ENCODE measurements at regions not wholly inside any gene's neighbourhood (a gene's known extent, or its start where the extent isn't known, plus 50 kb on each side); places are given as distances from the start of the nearest gene placed in this dataset.

- Histone ChIP-seq H3K4me1 (replicated peaks in 1 of 2) (peaks cover 16 to 22% of the 10 kb centered on the region in 2 donors), H3K4me3 (no peak overlapping the region), H3K27ac (no peak overlapping the region)
- 59 to 89% (median 79%) methylated on average over 1 to 3 of the region's 3 CpGs; no CpG with 5 or more reads in 4 of the 10 experiments for WGBS, 10 experiments
- in situ Hi-C loops (cut with MboI; ENCODE audit: low pct_unique_long_range_greater_than_20kb in 2 of 9, low sequenced_read_pairs in 9 of 9, unreplicated experiment in 9 of 9) = no loop called here
- ATAC-seq (replicated peaks in 6 of 8) = peak in 5 of 8 experiments; percentile 11 to 22 (median 19)
These were observed 114.4 kb upstream of the GLS start for GRCh38 chr2:190766174-190766572.

DNA sequence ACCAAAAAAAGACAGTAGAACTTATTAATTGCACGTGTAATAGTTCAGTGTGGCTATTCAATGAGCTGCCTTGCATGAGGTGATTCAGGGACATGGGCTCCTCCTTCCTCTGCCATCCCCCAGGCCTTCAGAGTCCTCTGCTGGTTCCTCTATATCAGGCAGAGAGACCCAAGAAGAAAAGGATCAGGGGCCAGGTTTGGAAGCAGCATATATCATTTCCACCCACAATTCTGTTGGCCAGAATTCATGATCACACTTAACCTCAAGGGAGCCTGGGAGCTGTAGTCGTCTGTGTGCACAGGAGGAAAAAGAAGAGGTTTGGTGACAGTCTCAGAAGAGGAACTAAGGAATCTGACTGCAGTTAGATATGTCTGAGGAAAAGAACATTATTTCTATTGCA, 114.0 kb upstream of the GLS start:
- H3K27ac ChIP-seq = no peak overlapping the region
- H3K4me3 ChIP-seq = no peak overlapping the region
- H3K4me1 ChIP-seq (replicated peaks in 1 of 2) = peaks cover 16 to 22% of the 10 kb centered on the region in 2 donors
- 31 to 100% (median 65%) methylated on average over 1 to 2 of the region's 2 CpGs; no CpG with 5 or more reads in 2 of the 10 experiments for WGBS, 10 experiments
- peak in 5 of 8 experiments; percentile 34 to 43 (median 41) for ATAC-seq (replicated peaks in 6 of 8)
- in situ Hi-C loops (cut with MboI; ENCODE audit: low pct_unique_long_range_greater_than_20kb in 2 of 9, low sequenced_read_pairs in 9 of 9, unreplicated experiment in 9 of 9) = no loop called here

GRCh38 chr2:190767821-190768220, 112.8 kb upstream of the GLS start:
- Histone ChIP-seq H3K4me3 (no peak overlapping the region), H3K27ac (no peak overlapping the region), H3K4me1 (replicated peaks in 1 of 2) (peaks cover 16 to 22% of the 10 kb centered on the region in 2 donors)
- WGBS, 10 experiments = 0 to 57% (median 39%) methylated on average over 1 to 3 of the region's 3 CpGs; no CpG with 5 or more reads in 2 of the 10 experiments
- ATAC-seq (replicated peaks in 6 of 8) = no peak
- in situ Hi-C loops (cut with MboI; ENCODE audit: low pct_unique_long_range_greater_than_20kb in 2 of 9, low sequenced_read_pairs in 9 of 9, unreplicated experiment in 9 of 9) = no loop called here

- ATAC-seq (replicated peaks in 6 of 8) = no peak
- Histone ChIP-seq H3K27ac (no peak overlapping the region), H3K4me3 (no peak overlapping the region), H3K4me1 (replicated peaks in 1 of 2) (peaks cover 16 to 22% of the 10 kb centered on the region in 2 donors)
- in situ Hi-C loops (cut with MboI; ENCODE audit: low pct_unique_long_range_greater_than_20kb in 2 of 9, low sequenced_read_pairs in 9 of 9, unreplicated experiment in 9 of 9) = no loop called here
These were observed 111.4 kb upstream of the GLS start for GRCh38 chr2:190769258-190769657.

DNA sequence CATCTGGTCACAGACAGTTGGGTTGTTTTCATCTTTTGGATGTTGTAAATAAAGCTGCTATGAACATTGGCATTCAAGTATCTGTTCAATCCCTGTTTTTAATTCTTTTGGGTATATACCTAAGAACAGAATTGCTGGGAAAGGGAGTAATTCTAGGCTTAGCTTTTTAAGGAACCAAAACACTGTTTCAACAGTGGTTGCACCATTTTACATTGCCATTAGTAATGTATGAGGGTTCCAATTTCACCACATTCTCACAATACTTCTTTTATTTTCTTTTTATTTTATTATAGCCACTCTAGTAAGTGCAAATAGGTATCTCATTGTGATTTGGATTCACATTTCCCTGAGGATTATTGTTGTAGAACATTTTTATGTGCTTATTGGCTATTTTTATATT, 108.9 kb upstream of the GLS start:
- in situ Hi-C loops (cut with MboI; ENCODE audit: low pct_unique_long_range_greater_than_20kb in 2 of 9, low sequenced_read_pairs in 9 of 9, unreplicated experiment in 9 of 9) = no loop called here
- Histone ChIP-seq H3K4me3 (no peak overlapping the region), H3K27ac (no peak overlapping the region), H3K4me1 (replicated peaks in 1 of 2) (peaks cover 0 to 5% of the 10 kb centered on the region in 2 donors)
- ATAC-seq (replicated peaks in 6 of 8) = no peak

DNA sequence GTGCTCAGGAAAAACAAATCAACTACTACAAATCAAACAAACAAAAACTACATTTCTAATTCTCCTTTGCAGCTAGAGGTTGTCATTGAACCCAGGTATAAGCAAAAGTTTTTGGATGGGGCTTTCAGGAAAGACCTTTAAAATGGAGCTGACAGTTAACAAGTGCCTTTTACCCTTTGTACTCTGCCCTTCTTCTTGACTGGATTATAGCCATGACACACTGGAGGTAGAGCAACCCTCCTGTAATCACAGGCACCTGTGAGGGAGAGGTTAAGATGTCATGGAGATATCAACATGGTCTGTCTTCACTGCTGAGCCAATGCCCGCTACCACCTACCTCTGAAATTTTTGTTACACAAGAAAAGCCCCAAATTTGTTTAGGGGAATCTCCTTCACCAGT, 100.0 kb upstream of the GLS start:
- Histone ChIP-seq H3K27ac (no peak overlapping the region), H3K4me1 (replicated peaks in 1 of 2) (no peaks in the 10 kb centered on the region), H3K4me3 (no peak overlapping the region)
- ATAC-seq (replicated peaks in 6 of 8) = no peak
- 60 to 92% (median 83%) methylated on average over 1 of the region's 1 CpG; no CpG with 5 or more reads in 5 of the 10 experiments for WGBS, 10 experiments
- in situ Hi-C loops (cut with MboI; ENCODE audit: low pct_unique_long_range_greater_than_20kb in 2 of 9, low sequenced_read_pairs in 9 of 9, unreplicated experiment in 9 of 9) = loop anchor here in 1 of 9 experiments (25.0 kb wide), 1 partner anchor 182 kb away; no protein-coding TSS in a partner anchor

DNA sequence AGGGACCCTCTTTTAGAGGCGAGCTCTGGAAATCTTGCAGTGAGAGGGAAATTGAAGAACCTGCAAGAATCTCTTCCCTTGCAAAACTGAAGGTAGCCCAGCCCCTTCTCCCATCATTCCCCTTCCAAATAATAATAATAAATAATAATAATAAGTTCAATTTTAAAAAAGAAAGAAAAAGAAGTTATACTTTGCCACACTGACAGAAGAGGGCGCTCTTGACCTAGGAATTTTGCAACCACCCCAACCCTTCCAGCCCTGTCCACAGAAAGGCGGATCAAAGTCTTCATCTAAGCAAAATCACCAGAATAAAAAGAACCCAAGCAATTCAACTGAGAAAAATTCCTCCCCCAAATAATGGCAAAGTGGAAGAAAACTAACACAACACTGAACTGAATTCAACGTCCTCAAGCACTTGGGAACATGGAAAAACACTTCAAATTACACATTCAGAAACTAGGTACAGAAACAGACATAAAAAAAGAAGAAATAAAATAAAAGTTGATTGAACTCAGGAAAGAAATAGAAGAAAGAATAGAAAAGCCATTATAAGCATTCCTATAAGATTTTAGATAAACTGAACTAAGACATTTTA, 98.9 kb upstream of the GLS start:
- in situ Hi-C loops (cut with MboI; ENCODE audit: low pct_unique_long_range_greater_than_20kb in 2 of 9, low sequenced_read_pairs in 9 of 9, unreplicated experiment in 9 of 9) = loop anchor here in 1 of 9 experiments (25.0 kb wide), 1 partner anchor 181 kb away; no protein-coding TSS in a partner anchor
- 0 to 48% (median 19%) methylated on average over 1 to 4 of the region's 4 CpGs; no CpG with 5 or more reads in 1 of the 10 experiments for WGBS, 10 experiments
- H3K4me3 ChIP-seq = no peak overlapping the region
- peak in 3 of 8 experiments; percentile 41 to 68 (median 48) for ATAC-seq (replicated peaks in 6 of 8)
- peaks cover 0 to 4% of the 10 kb centered on the region in 2 donors for H3K4me1 ChIP-seq (replicated peaks in 1 of 2)
- no peak overlapping the region for H3K27ac ChIP-seq

DNA sequence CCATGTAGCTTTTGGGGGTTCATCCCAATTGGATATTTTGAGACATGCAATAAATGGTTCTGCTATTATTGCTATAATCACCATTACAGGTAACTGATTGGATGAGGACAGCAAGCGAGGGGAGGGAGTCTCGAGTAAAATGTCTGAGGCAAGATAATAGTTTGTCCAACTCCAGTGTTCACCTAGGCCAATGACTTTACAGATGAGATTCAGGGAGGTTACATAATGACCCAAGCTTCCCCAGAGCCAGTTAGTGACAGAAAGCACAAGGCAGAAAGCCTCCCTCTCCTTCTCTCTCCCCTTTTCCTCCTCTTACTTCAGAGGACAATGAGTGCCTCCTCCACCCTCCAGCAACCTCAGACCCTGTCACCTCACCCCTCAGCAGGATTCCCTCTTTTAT, 98.4 kb upstream of the GLS start:
- ATAC-seq (replicated peaks in 6 of 8) = no peak
- WGBS, 10 experiments = 100% methylated on average over 1 to 2 of the region's 2 CpGs; no CpG with 5 or more reads in 3 of the 10 experiments
- peaks cover 0 to 10% of the 10 kb centered on the region in 2 donors for H3K4me1 ChIP-seq (replicated peaks in 1 of 2)
- no peak overlapping the region for H3K4me3 ChIP-seq
- in situ Hi-C loops (cut with MboI; ENCODE audit: low pct_unique_long_range_greater_than_20kb in 2 of 9, low sequenced_read_pairs in 9 of 9, unreplicated experiment in 9 of 9) = loop anchor here in 1 of 9 experiments (25.0 kb wide), 1 partner anchor 180 kb away; no protein-coding TSS in a partner anchor
- no peak overlapping the region for H3K27ac ChIP-seq

DNA sequence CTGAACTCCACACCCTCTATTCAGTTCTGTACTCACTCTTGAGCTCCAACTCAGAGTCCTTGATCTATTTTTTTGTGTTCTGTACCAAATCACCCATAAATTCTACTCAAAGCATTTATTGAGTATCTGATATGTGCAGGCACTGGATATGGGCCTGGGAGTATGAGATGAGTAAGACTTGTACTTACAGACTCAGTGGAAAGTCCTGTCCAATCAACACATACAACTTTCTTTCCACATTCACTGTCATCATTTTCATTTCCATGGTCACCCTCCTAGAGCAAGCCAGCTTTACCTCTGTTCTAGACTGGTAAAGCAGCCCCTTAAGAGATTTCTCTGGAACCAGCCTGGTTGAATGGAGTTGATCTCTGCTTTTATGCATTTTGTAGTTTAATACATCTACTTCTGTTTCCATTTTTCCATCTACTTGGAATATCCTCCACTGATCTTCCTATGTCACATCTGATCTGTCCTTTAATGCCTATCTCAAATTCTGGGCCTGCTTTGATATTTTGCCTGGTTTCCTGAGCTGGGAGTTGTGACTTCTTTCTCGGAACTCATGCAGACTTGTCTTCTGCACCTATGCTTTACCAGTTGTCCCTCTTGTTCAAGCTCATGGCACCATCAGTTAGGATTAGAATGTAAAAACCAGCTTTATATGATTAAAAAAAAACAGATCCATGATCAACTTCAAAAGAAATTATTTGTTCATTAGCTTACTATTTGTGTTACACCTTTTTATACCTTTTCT, 96.9 kb upstream of the GLS start:
- Histone ChIP-seq H3K27ac (no peak overlapping the region), H3K4me1 (replicated peaks in 1 of 2) (peaks cover 2 to 24% of the 10 kb centered on the region in 2 donors), H3K4me3 (no peak overlapping the region)
- no peak for ATAC-seq (replicated peaks in 6 of 8)
- WGBS, 10 experiments = 78 to 100% (median 95%) methylated on average over 1 of the region's 1 CpG; no CpG with 5 or more reads in 2 of the 10 experiments
- in situ Hi-C loops (cut with MboI; ENCODE audit: low pct_unique_long_range_greater_than_20kb in 2 of 9, low sequenced_read_pairs in 9 of 9, unreplicated experiment in 9 of 9) = loop anchor here in 1 of 9 experiments (25.0 kb wide), 1 partner anchor 179 kb away; no protein-coding TSS in a partner anchor

- ATAC-seq (replicated peaks in 6 of 8) = no peak
- peaks cover 2 to 36% of the 10 kb centered on the region in 2 donors for H3K4me1 ChIP-seq (replicated peaks in 1 of 2)
- no peak overlapping the region for H3K4me3 ChIP-seq
- WGBS, 10 experiments = 71 to 100% (median 100%) methylated on average over 1 to 2 of the region's 2 CpGs; no CpG with 5 or more reads in 7 of the 10 experiments
- no peak overlapping the region for H3K27ac ChIP-seq
- in situ Hi-C loops (cut with MboI; ENCODE audit: low pct_unique_long_range_greater_than_20kb in 2 of 9, low sequenced_read_pairs in 9 of 9, unreplicated experiment in 9 of 9) = loop anchor here in 1 of 9 experiments (25.0 kb wide), 1 partner anchor 177 kb away; no protein-coding TSS in a partner anchor
These were observed 95.3 kb upstream of the GLS start for GRCh38 chr2:190785334-190785733.

- Histone ChIP-seq H3K27ac (no peak overlapping the region), H3K4me3 (no peak overlapping the region), H3K4me1 (replicated peaks in 1 of 2) (peaks cover 2 to 42% of the 10 kb centered on the region in 2 donors)
- 29 to 100% (median 52%) methylated on average over 1 to 3 of the region's 4 CpGs; no CpG with 5 or more reads in 2 of the 10 experiments for WGBS, 10 experiments
- ATAC-seq (replicated peaks in 6 of 8) = no peak
- in situ Hi-C loops (cut with MboI; ENCODE audit: low pct_unique_long_range_greater_than_20kb in 2 of 9, low sequenced_read_pairs in 9 of 9, unreplicated experiment in 9 of 9) = loop anchor here in 1 of 9 experiments (25.0 kb wide), 1 partner anchor 176 kb away; no protein-coding TSS in a partner anchor
These were observed 94.0 kb upstream of the GLS start for GRCh38 chr2:190786404-190787166.

- Histone ChIP-seq H3K27ac (no peak overlapping the region), H3K4me1 (replicated peaks in 1 of 2) (peaks cover 2 to 44% of the 10 kb centered on the region in 2 donors), H3K4me3 (no peak overlapping the region)
- ATAC-seq (replicated peaks in 6 of 8) = peak in 5 of 8 experiments; percentile 57 to 92 (median 83)
- 50 to 100% (median 73%) methylated on average over 1 to 3 of the region's 3 CpGs; no CpG with 5 or more reads in 1 of the 10 experiments for WGBS, 10 experiments
- in situ Hi-C loops (cut with MboI; ENCODE audit: low pct_unique_long_range_greater_than_20kb in 2 of 9, low sequenced_read_pairs in 9 of 9, unreplicated experiment in 9 of 9) = loop anchor here in 1 of 9 experiments (25.0 kb wide), 1 partner anchor 175 kb away; no protein-coding TSS in a partner anchor
These were observed 92.8 kb upstream of the GLS start for GRCh38 chr2:190787743-190788235.

Data from motor neuron (in vitro differentiated cells).